NCI-H226 (cell line): ENCODE measurements at regions not wholly inside any gene's neighbourhood (a gene's known extent, or its start where the extent isn't known, plus 50 kb on each side); places are given as distances from the start of the nearest gene placed in this dataset.

Experiments
- DNase-seq: peaks from one replicate; pipeline ENCODE4 v3.0.0-alpha.2; 2015

DNA sequence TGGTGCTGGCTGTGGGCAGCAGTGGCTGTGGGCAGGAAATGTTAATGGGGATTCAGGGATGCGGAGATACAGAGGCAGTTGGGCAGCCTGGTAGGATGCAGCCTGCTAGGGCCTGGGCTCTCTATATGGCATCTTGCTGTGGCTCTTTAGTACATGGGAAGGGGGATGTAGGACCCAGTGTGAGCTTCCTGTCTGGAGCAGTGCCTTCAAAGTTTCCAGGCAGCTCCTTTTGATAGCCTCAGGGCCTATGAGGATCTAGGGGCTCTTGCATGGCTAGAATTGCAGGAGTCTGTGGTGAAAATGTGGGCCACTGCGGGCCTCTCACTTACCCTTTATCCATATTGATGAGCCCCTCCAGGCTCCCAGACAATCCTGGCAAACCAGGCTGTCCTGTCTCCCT is 213.2 kb upstream of the SNX19 start:
- DNase-seq: no peak

DNA sequence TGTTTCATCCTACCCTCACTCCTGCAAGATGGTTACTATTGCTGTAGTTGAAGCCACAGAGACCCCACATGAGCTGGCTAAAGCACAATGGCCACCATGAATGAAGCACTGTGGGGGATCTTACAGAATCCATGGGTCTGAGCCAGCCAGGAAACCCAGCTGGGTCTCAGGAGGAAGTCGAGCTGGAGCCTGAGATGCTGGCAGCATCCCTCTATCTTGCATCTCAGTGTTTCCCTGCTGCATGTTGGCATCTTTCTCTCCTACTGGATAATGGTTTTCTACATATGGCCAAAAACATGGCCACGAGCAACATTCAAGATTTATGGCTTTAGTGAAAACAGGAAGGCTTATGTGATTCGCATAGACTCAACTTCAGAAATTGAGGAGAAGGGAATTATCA is 219.3 kb upstream of the SNX19 start:
- DNase-seq: no peak

DNA sequence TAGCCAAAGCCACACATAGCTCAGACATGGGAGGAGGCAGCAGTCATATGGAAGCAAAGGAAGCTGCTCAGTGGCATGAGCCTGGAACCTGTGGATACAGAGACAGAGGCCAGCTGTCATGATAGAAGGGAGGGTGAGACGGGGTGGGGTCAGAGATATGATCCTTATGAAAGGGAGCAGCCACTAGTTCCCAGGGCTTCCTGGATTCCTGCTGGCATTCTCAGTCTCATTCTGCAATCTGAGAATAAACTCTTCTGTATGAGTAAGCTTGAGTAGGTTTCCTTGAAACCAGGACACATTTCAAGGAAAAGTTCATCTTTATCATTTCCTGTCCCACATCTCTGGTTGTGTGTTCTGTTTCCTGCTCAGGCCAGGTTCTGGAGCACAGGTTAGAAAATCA is 220.2 kb upstream of the SNX19 start:
- DNase-seq: no peak

GRCh38 chr11:131137046-131137445 is 220.8 kb upstream of the SNX19 start:
- DNase-seq: no peak

GRCh38 chr11:131138731-131139130 is 222.5 kb upstream of the SNX19 start:
- DNase-seq: no peak

- no peak for DNase-seq
Observed at GRCh38 chr11:131145791-131146190, 224.6 kb upstream of the NTM start.

- no peak for DNase-seq
Observed at GRCh38 chr11:131146827-131147490, 223.5 kb upstream of the NTM start.

DNA sequence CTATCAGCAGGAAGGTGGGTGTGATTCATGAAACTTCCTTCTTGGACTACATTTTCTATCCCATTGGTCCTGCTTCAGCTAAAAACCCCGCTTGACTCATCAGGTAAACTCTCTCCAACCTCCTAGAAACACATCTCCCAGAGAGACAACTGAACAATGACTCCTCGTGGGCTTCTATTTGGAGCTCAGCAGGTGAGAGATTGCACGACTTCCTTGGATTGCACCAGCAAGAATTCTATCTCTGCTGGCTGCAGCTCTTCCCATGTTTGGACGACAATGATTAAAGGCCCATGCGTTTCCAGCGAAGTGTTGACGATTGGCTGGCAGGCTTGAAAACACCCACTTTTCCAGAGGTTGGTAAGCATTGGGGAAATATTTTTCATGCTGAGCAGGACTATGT is 216.1 kb upstream of the NTM start:
- no peak for DNase-seq

GRCh38 chr11:131157678-131158077 is 212.7 kb upstream of the NTM start:
- no peak for DNase-seq

- DNase-seq: no peak
Observed at GRCh38 chr11:131160846-131161245, 209.6 kb upstream of the NTM start.

DNA sequence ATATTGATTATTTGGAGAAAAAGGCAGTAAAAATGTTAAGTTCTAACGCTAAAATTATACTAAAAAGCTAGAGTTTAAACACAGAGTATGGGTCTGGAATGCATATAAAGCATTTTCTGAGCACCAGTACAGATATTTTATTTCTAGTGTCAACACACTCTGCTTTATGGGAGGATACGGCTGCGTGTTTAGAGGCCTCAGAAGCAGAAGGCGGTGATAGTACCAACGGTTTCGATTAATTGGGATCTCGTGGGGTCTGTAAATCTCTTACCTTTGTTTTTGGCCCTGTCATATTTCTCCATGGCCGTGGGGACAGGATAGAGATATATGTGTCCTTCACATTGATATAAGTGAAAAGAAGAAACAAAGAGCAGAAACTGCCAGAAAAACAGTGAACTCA is 206.8 kb upstream of the NTM start:
- DNase-seq: no peak

DNA sequence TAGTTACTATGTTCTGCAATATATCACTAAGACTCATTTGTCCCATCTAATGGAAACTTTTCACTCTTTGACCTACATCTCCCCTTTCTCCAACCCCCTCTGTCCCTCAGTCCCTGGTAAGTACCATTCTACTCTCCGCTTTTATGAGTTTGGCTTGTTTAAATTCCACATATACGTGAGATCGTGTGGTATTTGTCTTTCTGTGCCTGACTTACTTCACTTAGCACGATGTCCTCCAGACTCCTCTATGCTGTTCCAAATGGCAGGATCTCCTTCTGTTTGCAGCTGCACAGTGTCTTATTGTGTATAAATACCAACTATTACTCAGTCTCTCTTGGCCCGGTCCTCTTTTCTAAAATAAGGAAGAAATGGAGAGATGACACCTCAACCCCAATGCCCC is 205.4 kb upstream of the NTM start:
- DNase-seq: no peak

DNA sequence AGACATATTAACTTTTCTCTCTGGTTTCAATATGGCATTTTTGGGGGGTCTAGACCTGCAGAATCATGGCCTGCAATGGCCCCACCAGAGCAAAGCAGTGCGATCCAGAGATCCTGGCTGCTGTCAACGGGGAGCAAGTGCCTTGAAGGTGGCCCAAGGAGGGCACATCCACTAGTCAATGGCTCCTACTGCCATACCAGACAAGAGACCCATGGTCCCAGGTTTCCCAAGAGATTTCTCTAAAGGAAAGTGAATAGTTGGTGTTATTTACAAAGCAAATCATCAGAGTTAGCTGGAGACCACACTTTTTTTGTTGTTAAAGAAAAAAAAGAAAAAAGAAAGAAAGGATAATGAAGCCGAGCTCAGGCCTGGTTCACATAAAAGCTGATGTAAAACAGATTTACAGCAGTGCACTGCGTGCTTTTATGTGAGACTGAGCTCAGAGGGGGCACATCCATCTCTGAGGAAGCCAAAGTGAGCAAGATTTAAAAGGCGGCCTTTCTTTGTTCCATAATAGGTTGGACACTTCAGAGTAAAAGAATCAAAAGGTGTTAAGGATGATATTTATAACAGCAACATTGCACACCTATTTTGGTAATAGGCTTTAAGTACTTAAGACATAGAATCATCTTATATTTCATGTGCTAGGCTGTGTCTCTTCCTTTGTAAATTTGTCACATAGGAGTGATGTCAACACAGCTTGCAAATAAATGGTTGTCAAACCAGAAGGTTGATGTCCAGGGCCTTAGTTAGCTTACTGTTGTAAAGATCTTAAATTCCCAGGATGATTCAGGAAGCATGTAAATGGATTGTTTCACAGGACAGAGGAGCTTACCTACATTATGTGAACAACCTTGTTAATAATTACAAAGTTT is 201.3 kb upstream of the NTM start:
- DNase-seq: no peak

DNA sequence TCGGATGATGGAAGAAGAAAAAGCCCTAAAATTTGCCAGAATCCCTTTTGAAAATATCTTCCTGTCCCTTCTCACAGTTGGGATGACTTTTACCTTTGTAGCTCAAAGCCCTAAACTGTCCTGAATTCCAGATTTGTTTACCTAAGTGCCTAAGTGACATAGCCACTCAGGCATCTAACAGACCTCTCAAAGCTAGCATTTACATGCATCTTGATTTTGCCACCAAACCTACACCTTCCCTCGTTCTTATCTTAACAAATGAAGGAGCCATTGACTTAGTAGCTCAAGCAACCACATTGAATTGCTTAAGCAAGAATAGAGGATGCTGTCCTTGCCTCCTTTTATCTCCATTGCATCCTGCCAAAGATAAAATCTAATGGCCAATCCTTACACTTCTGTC is 198.4 kb upstream of the NTM start:
- no peak for DNase-seq

DNA sequence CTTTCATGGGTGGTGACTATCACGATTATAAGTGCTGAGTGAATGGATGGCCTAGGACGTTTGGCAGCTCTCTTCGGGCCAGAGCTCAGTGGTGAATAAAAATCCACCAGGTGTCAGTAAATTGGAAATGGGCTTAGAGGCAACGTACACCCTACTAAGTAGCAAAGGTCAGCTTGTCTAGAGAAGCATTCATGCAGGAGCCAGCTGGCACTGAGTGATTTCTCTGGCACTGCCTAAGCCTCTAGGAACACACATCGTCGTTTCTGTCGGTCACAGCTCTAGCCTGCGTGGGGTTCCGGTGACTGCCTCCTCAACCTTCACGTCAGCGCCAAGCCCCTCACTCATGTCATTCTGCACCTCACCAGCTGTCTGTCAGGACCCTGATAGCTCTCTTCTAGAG is 192.4 kb upstream of the NTM start:
- no peak for DNase-seq

GRCh38 chr11:131178596-131178995 is 191.8 kb upstream of the NTM start:
- DNase-seq: no peak

DNA sequence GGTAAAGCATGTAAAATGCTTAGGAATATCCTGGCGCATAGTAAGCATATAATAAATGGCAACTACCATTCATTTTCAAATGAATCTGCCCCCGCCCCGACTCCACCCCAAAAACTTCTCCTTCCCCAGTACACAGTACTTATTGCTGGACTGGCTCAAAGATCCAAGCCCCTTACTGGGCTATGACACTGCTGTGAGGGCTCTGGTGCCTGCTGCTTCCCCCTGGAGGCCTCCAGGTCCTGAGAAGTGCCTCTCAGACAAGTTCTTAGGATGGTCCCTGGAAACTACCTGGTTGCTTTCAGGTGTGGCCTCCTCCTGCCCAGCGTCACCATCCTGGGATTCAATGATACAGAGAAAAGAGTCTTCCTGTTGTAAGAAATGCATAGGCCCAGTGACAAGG is 190.6 kb upstream of the NTM start:
- DNase-seq: no peak

- DNase-seq: no peak
Observed at GRCh38 chr11:131185915-131186314, 184.5 kb upstream of the NTM start.

GRCh38 chr11:131186629-131187101 is 183.8 kb upstream of the NTM start:
- DNase-seq: no peak

- DNase-seq: no peak
Observed at GRCh38 chr11:131190446-131190845, 180.0 kb upstream of the NTM start.

- no peak for DNase-seq
Observed at GRCh38 chr11:131191606-131192005, 178.8 kb upstream of the NTM start.

GRCh38 chr11:131192628-131193027 is 177.8 kb upstream of the NTM start:
- DNase-seq: no peak

DNA sequence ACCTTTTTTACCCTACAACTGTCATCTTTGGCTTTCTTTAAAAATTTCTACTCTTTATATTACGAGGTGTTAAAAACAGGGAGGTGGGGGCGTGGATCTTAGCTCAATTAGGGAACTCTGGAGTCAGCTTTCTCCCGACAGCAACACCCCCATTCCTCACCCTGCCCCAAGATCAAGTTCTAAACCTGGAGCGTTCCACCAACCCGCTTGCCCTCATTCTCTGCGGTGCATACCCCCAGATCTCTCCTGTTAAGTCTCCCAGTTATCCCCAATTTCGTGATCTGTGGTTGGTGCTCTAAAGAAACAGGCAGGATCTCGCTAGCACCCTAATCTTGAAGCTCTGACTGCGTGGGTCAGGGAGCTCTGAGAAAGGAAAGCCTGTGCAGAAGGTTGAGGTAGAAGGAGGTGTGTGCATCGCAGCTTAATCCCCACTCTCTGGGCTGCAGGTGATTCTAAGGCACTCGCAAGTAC is 177.3 kb upstream of the NTM start:
- no peak for DNase-seq

DNA sequence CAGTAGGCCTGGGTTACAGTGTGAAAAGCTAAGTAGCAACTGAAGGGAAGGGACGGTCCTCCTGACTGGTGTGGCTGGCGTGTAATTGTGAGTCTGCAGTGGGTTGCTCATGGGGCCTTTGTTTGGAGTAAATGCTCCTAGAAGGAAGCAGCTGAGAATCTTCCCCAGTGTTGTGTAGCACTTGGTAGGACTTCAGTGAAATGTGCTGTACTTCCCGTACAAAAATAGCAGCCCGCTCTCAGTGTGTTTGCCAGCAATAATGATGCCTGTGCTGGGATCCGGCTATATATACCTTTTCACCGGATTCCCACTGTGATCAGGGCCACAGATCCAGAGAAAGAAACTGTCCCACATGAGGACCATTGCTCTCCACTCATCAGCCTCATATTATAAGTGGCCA is 175.7 kb upstream of the NTM start:
- DNase-seq: no peak
